Prostate gland (tissue), 2 donors: ENCODE measurements at regions not wholly inside any gene's neighbourhood (a gene's known extent, or its start where the extent isn't known, plus 50 kb on each side); places are given as distances from the start of the nearest gene placed in this dataset.
"Not testable (repeated sequence)": the region's sequence is repeated elsewhere in the genome, so short reads cannot be mapped to it uniquely, and the experiment has no call there.

Source experiments
- CTCF ChIP-seq, 4 experiments: fragments of 200-600 bp in 2 of 4; fragments of 450-650 bp in 2 of 4; sonication (generic) in 2 of 4; IDR thresholded peaks; 1 replicate in 3 of 4; 2 replicates in 1 of 4; pipeline ENCODE4 v1.5.1; 2016 to 2019; ENCODE audit warnings: antibody characterized with exemption in 4 of 4, mild to moderate bottlenecking in 2 of 4, moderate library complexity in 2 of 4
- POLR2AphosphoS5 ChIP-seq: sonication (generic); formaldehyde crosslinking; IDR thresholded peaks from one replicate; pipeline ENCODE4 v1.6.1; 2017; ENCODE audit warnings: antibody characterized with exemption

DNA sequence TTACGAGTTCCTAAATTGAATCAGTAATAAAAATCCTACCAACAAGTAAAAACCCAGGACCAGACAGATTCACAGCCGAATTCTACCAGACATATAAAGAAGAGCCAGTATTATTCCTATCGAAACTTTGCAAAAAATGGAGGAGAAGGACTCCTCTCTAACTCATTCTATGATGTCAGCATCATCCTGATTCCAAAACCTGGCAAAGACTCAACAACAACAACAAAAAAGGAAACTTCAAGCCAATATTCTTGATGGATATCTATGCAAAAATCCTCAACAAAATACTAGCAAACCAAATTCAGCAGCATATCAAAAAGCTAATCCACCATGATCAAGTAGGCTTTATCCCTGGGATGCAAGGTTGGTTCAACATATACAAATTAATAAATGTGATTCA lies 84.6 kb upstream of the ADRB2 start:
- not testable (repeated sequence) for TF ChIP-seq CTCF (IDR thresholded peaks at IDR 0.05); POLR2AphosphoS5
